MM.1S (cell line): ENCODE measurements at regions not wholly inside any gene's neighbourhood (a gene's known extent, or its start where the extent isn't known, plus 50 kb on each side); places are given as distances from the start of the nearest gene placed in this dataset.

ENCODE experiments used
- DNase-seq: peaks from one replicate; pipeline ENCODE4 v3.0.0-alpha.2; 2015
- H2AFZ ChIP-seq: fragments of 300-600 bp; sonication (generic); 2 replicates; pipeline ENCODE4 v1.6.0; 2016; ENCODE audit warnings: antibody characterized with exemption, low read length
- H3F3A ChIP-seq: fragments of 300-600 bp; sonication (generic); 2 replicates; pipeline ENCODE4 v1.6.1; 2016; ENCODE audit warnings: mild to moderate bottlenecking, antibody characterized with exemption, low read length, moderate library complexity, mixed read lengths; ENCODE audit not compliant: insufficient read depth
- H3K27ac ChIP-seq: fragments of 300-600 bp; sonication (generic); 2 replicates; pipeline ENCODE4 v1.5.1; 2016; ENCODE audit warnings: mild to moderate bottlenecking, low read length
- H3K27me3 ChIP-seq: fragments of 300-600 bp; sonication (generic); replicated peaks from 2 replicates; pipeline ENCODE4 v1.6.0; 2016; ENCODE audit warnings: low read length; ENCODE audit not compliant: insufficient read depth
- H3K36me3 ChIP-seq: fragments of 300-600 bp; sonication (generic); replicated peaks from 2 replicates; pipeline ENCODE4 v1.6.1; 2016; ENCODE audit warnings: mild to moderate bottlenecking, low read length, mixed read lengths; ENCODE audit not compliant: insufficient read depth
- H3K4me1 ChIP-seq: fragments of 300-600 bp; sonication (generic); 2 replicates; pipeline ENCODE4 v1.6.1; 2016; ENCODE audit warnings: low read length, mixed read lengths
- H3K4me2 ChIP-seq: fragments of 300-600 bp; sonication (generic); 2 replicates; pipeline ENCODE4 v1.6.0; 2016; ENCODE audit warnings: low read depth, low read length
- H3K4me3 ChIP-seq: fragments of 300-600 bp; sonication (generic); 2 replicates; pipeline ENCODE4 v1.5.1; 2016; ENCODE audit warnings: low read length, mixed read lengths
- H3K79me2 ChIP-seq: fragments of 300-600 bp; sonication (generic); 2 replicates; pipeline ENCODE4 v1.6.1; 2016; ENCODE audit warnings: mixed run types, low read length, mixed read lengths
- H3K9ac ChIP-seq: fragments of 300-600 bp; sonication (generic); 2 replicates; pipeline ENCODE4 v1.6.1; 2016; ENCODE audit warnings: low read length, mixed read lengths
- H3K9me2 ChIP-seq: fragments of 300-600 bp; sonication (generic); replicated peaks from 2 replicates; pipeline ENCODE4 v1.6.1; 2016; ENCODE audit warnings: mild to moderate bottlenecking, low read length, mixed read lengths; ENCODE audit not compliant: insufficient read depth
- H3K9me3 ChIP-seq: fragments of 300-600 bp; sonication (generic); replicated peaks from 2 replicates; pipeline ENCODE4 v1.6.1; 2016; ENCODE audit warnings: mild to moderate bottlenecking, low read length, mixed read lengths; ENCODE audit not compliant: insufficient read depth
- H4K20me1 ChIP-seq: fragments of 300-600 bp; sonication (generic); 2 replicates; pipeline ENCODE4 v1.6.1; 2016; ENCODE audit warnings: mild to moderate bottlenecking, low read length, moderate library complexity, mixed read lengths; ENCODE audit not compliant: insufficient read depth
- EZH2 ChIP-seq: fragments of 300-600 bp; sonication (generic); optimal IDR thresholded peaks from 2 replicates; pipeline ENCODE3; 2017; ENCODE audit warnings: low read depth, mild to moderate bottlenecking, antibody characterized with exemption, low read length, mixed read lengths
- EZH2phosphoT487 ChIP-seq: fragments of 300-600 bp; sonication (generic); IDR thresholded peaks from 2 replicates; pipeline ENCODE4 v1.6.1; 2018; ENCODE audit warnings: antibody characterized with exemption, low read length
- TF ChIP-seq, protein P1 (sequence below): fragments of 300-600 bp; sonication (generic); IDR thresholded peaks from 2 replicates; pipeline ENCODE4 v1.5.1; 2016; ENCODE audit warnings: antibody characterized with exemption, low read length, mixed read lengths

GRCh38 chr6:104322841-104323240, 536.9 kb downstream of the HACE1 start:
- H3K9me3 ChIP-seq, result no peaks in the 10 kb centered on the region
- no peak overlapping the region for H3K4me3 ChIP-seq
- H3K36me3 ChIP-seq, result no peaks in the 10 kb centered on the region
- no peak overlapping the region for H3K4me2 ChIP-seq
- no peaks in the 10 kb centered on the region for H3F3A ChIP-seq
- no peak for DNase-seq
- H4K20me1 ChIP-seq, result no peaks in the 10 kb centered on the region
- no peak overlapping the region for H3K9ac ChIP-seq
- H3K27me3 ChIP-seq, result no peaks in the 10 kb centered on the region
- no peaks in the 10 kb centered on the region for H3K79me2 ChIP-seq
- no peaks in the 10 kb centered on the region for H3K9me2 ChIP-seq
- H2AFZ ChIP-seq, result no peak overlapping the region
- no peaks in the 10 kb centered on the region for H3K4me1 ChIP-seq
- TF ChIP-seq EZH2, result no peak
- H3K27ac ChIP-seq, result no peak overlapping the region

GRCh38 chr6:104321301-104321700, 538.4 kb downstream of the HACE1 start:
- H2AFZ ChIP-seq, result no peak overlapping the region
- H3F3A ChIP-seq, result no peaks in the 10 kb centered on the region
- no peaks in the 10 kb centered on the region for H3K79me2 ChIP-seq
- H3K4me3 ChIP-seq, result no peak overlapping the region
- no peaks in the 10 kb centered on the region for H3K9me2 ChIP-seq
- H3K9me3 ChIP-seq, result no peaks in the 10 kb centered on the region
- no peak for DNase-seq
- no peak overlapping the region for H3K4me2 ChIP-seq
- no peaks in the 10 kb centered on the region for H3K36me3 ChIP-seq
- H3K9ac ChIP-seq, result no peak overlapping the region
- H3K4me1 ChIP-seq, result no peaks in the 10 kb centered on the region
- TF ChIP-seq, protein P1, sequence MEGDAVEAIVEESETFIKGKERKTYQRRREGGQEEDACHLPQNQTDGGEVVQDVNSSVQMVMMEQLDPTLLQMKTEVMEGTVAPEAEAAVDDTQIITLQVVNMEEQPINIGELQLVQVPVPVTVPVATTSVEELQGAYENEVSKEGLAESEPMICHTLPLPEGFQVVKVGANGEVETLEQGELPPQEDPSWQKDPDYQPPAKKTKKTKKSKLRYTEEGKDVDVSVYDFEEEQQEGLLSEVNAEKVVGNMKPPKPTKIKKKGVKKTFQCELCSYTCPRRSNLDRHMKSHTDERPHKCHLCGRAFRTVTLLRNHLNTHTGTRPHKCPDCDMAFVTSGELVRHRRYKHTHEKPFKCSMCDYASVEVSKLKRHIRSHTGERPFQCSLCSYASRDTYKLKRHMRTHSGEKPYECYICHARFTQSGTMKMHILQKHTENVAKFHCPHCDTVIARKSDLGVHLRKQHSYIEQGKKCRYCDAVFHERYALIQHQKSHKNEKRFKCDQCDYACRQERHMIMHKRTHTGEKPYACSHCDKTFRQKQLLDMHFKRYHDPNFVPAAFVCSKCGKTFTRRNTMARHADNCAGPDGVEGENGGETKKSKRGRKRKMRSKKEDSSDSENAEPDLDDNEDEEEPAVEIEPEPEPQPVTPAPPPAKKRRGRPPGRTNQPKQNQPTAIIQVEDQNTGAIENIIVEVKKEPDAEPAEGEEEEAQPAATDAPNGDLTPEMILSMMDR, result no peak
- no peak for TF ChIP-seq EZH2
- no peak for TF ChIP-seq EZH2phosphoT487
- no peaks in the 10 kb centered on the region for H3K27me3 ChIP-seq
- H3K27ac ChIP-seq, result no peak overlapping the region
- no peaks in the 10 kb centered on the region for H4K20me1 ChIP-seq

DNA sequence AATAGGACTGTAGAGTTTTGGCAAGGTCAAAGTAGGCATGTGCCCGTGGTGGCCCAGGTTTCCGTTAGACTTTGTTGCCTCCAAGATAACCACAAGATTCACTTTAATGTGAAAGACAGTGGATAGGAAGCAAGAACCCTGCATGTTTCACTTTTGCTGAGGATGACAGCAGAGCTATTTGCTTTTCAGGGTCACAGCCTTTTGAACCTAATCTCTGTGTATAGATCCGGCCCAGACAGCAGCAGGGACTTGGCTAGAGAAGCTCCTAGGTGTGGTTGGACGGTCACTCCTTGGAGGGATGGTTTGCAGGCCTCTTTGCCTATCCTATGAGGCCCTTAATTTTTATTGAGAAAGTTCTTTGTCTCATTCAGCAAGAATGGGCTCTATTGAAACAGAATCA, 538.8 kb downstream of the HACE1 start:
- H3F3A ChIP-seq, result no peaks in the 10 kb centered on the region
- H3K36me3 ChIP-seq, result no peaks in the 10 kb centered on the region
- no peaks in the 10 kb centered on the region for H3K9me2 ChIP-seq
- no peak overlapping the region for H3K9ac ChIP-seq
- no peaks in the 10 kb centered on the region for H4K20me1 ChIP-seq
- H3K27me3 ChIP-seq, result no peaks in the 10 kb centered on the region
- no peaks in the 10 kb centered on the region for H3K79me2 ChIP-seq
- no peak overlapping the region for H3K4me2 ChIP-seq
- H2AFZ ChIP-seq, result no peak overlapping the region
- peak; percentile 13 for DNase-seq
- H3K4me3 ChIP-seq, result no peak overlapping the region
- H3K27ac ChIP-seq, result no peak overlapping the region
- no peaks in the 10 kb centered on the region for H3K9me3 ChIP-seq
- no peaks in the 10 kb centered on the region for H3K4me1 ChIP-seq
- TF ChIP-seq, protein P1, result no peak
- TF ChIP-seq EZH2, result no peak
- TF ChIP-seq EZH2phosphoT487, result no peak

GRCh38 chr6:104312851-104313250, 546.9 kb downstream of the HACE1 start:
- Histone ChIP-seq H4K20me1 (no peaks in the 10 kb centered on the region), H3K27ac (no peak overlapping the region), H3F3A (no peaks in the 10 kb centered on the region), H3K9ac (no peak overlapping the region), H3K79me2 (no peaks in the 10 kb centered on the region), H2AFZ (no peak overlapping the region), H3K9me3 (no peaks in the 10 kb centered on the region), H3K4me1 (no peaks in the 10 kb centered on the region), H3K4me3 (no peak overlapping the region), H3K9me2 (no peaks in the 10 kb centered on the region), H3K4me2 (no peak overlapping the region), H3K36me3 (no peaks in the 10 kb centered on the region), H3K27me3 (no peaks in the 10 kb centered on the region)
- DNase-seq, result no peak
- TF ChIP-seq EZH2 (no peak), EZH2phosphoT487 (no peak)
- TF ChIP-seq, protein P1, result no peak
